ENCODE measurements at regions not wholly inside any gene's neighbourhood (a gene's known extent, or its start where the extent isn't known, plus 50 kb on each side); places are given as distances from the start of the nearest gene placed in this dataset.

GRCh38 chr1:58405660-58406059 is 140.9 kb downstream of the OMA1 start:
- TF ChIP-seq POLR2AphosphoS5 (IDR thresholded peaks at IDR 0.05) (no peak), POLR2A (IDR thresholded peaks at IDR 0.05) (no peak)

Measured in spleen (tissue), 3 donors.